ENCODE measurements at regions not wholly inside any gene's neighbourhood (a gene's known extent, or its start where the extent isn't known, plus 50 kb on each side); places are given as distances from the start of the nearest gene placed in this dataset.

DNA sequence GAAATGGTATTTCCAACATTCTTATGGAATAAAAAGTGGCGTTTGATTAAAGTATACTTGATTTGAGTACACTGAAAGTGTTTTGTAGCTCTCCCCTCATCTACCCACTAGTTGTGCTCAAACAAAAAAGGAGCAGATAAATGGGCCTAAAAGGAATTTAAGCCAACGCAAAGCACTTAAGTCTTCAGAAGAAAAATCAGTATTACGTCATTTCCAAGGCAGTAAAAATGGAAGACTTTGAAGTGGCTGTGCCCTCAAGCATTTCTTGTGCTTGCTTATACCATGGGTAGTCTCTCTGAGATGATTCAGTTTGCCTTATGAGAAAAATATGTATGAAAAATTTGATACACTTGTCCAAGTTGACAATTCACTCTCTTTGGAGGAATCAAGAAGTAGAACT is 279.9 kb upstream of the CD180 start (continued):
- TF ChIP-seq TCF7L2 (IDR thresholded peaks at IDR 0.05; ENCODE audit: borderline replicate concordance, low read depth, low read length) (peak; percentile 61), ZNF501 (tag by site-specific recombination; IDR thresholded peaks at IDR 0.05) (no peak), ZNF660 (tag by site-specific recombination; IDR thresholded peaks at IDR 0.05) (peak; percentile 32; the same call in 1 of the 2 replicates), ZFHX2 (tag by site-specific recombination; conservative IDR thresholded peaks at IDR 0.05) (peak; percentile 69), ZEB2 (tag by site-specific recombination; IDR thresholded peaks at IDR 0.05) (0 out of 2 replicates have a peak, but pooled peaks have one; percentile 45), ZBTB17 (tag by site-specific recombination; IDR thresholded peaks at IDR 0.05) (peak; percentile 32; the same call in 1 of the 2 replicates), ZBTB21 (tag by site-specific recombination; IDR thresholded peaks at IDR 0.05) (peak; percentile 61; the same call in 1 of the 2 replicates), FEZF1 (tag by site-specific recombination; IDR thresholded peaks at IDR 0.05) (peak; percentile 30; the same call in 1 of the 2 replicates)
- TF ChIP-seq, protein P1, sequence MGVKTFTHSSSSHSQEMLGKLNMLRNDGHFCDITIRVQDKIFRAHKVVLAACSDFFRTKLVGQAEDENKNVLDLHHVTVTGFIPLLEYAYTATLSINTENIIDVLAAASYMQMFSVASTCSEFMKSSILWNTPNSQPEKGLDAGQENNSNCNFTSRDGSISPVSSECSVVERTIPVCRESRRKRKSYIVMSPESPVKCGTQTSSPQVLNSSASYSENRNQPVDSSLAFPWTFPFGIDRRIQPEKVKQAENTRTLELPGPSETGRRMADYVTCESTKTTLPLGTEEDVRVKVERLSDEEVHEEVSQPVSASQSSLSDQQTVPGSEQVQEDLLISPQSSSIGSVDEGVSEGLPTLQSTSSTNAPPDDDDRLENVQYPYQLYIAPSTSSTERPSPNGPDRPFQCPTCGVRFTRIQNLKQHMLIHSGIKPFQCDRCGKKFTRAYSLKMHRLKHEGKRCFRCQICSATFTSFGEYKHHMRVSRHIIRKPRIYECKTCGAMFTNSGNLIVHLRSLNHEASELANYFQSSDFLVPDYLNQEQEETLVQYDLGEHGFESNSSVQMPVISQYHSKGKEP (tag by site-specific recombination; IDR thresholded peaks at IDR 0.05) = no peak

DNA sequence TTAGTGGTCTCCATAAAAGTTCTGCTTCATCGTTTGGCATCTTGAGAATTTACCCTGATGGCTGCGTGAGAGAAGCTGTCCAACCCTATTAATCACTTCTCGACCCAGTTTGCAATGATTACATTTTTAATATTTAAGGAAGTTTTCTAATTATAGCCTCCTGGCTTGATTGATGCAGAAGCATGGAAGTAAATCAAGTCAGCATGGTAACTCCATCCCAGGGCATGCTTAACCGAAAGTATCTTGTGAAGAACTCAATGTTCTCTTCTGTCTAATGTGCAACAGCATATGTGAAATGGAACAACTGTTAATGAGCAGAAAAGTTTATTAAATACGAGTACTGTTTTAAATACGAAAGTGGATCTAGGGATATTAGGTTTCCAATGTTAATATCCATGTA is 278.9 kb upstream of the CD180 start:
- Histone ChIP-seq H3K4me3 (ENCODE audit: low read depth, low read length) (no peak overlapping the region), H3K27ac (ENCODE audit: extremely low read depth, low read depth, low read length) (no peak overlapping the region), H3K9me3 (ENCODE audit: control insufficient read depth, insufficient read depth, low read depth, low read length) (no peaks in the 10 kb centered on the region), H3K4me1 (ENCODE audit: control insufficient read depth, insufficient read depth, low read length) (no peaks in the 10 kb centered on the region), H3K36me3 (ENCODE audit: control insufficient read depth in 2 of 2, insufficient read depth in 1 of 2, low read length in 2 of 2) (no peaks in the 10 kb centered on the region)
- ChIA-PET POLR2A (no interaction called here), CTCF (interaction anchor here (0.7 to 1.4 kb wide), 2 partner anchors 229 to 275 kb away, joined by 3 read pairs; no protein-coding TSS in a partner anchor)
- TF ChIP-seq ZNF398 (tag by site-specific recombination; IDR thresholded peaks at IDR 0.05) (no peak), ZNF629 (tag by site-specific recombination; IDR thresholded peaks at IDR 0.05) (no peak), ZEB2 (tag by site-specific recombination; IDR thresholded peaks at IDR 0.05) (no peak), BCL6B (tag by site-specific recombination; IDR thresholded peaks at IDR 0.05) (no peak), ZNF362 (tag by site-specific recombination; IDR thresholded peaks at IDR 0.05) (no peak), ZNF24 (tag by site-specific recombination; IDR thresholded peaks at IDR 0.05) (no peak), OSR2 (tag by site-specific recombination; IDR thresholded peaks at IDR 0.05) (no peak), ZBTB21 (tag by site-specific recombination; IDR thresholded peaks at IDR 0.05) (no peak), ZNF561 (tag by site-specific recombination; IDR thresholded peaks at IDR 0.05; ENCODE audit: borderline replicate concordance) (no peak), ZNF555 (tag by site-specific recombination; conservative IDR thresholded peaks at IDR 0.05) (no peak), ZNF449 (tag by site-specific recombination; IDR thresholded peaks at IDR 0.05) (no peak), ZSCAN23 (tag by site-specific recombination; IDR thresholded peaks at IDR 0.05) (no peak)
- TF ChIP-seq, protein P2, sequence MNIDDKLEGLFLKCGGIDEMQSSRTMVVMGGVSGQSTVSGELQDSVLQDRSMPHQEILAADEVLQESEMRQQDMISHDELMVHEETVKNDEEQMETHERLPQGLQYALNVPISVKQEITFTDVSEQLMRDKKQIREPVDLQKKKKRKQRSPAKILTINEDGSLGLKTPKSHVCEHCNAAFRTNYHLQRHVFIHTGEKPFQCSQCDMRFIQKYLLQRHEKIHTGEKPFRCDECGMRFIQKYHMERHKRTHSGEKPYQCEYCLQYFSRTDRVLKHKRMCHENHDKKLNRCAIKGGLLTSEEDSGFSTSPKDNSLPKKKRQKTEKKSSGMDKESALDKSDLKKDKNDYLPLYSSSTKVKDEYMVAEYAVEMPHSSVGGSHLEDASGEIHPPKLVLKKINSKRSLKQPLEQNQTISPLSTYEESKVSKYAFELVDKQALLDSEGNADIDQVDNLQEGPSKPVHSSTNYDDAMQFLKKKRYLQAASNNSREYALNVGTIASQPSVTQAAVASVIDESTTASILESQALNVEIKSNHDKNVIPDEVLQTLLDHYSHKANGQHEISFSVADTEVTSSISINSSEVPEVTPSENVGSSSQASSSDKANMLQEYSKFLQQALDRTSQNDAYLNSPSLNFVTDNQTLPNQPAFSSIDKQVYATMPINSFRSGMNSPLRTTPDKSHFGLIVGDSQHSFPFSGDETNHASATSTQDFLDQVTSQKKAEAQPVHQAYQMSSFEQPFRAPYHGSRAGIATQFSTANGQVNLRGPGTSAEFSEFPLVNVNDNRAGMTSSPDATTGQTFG (tag by site-specific recombination; IDR thresholded peaks at IDR 0.05; ENCODE audit: borderline replicate concordance) = no peak

All from HEK293 (cell line).